Transverse colon (tissue), 4 donors: ENCODE measurements at regions not wholly inside any gene's neighbourhood (a gene's known extent, or its start where the extent isn't known, plus 50 kb on each side); places are given as distances from the start of the nearest gene placed in this dataset.

Source experiments
- DNase-seq: peaks from one replicate; pipeline ENCODE4 v3.0.0-alpha.2; 2019
- H3K27ac ChIP-seq, 4 donors: fragments of 200-600 bp; sonication (generic); 2 replicates each; pipeline ENCODE4 v1.5.1; 2016 to 2018; ENCODE audit warnings: inconsistent platforms in 4 of 4
- H3K27me3 ChIP-seq: fragments of 200-600 bp; sonication (generic); 2 replicates; pipeline ENCODE4 v1.5.1; 2017; ENCODE audit warnings: inconsistent platforms
- H3K36me3 ChIP-seq, 4 donors: fragments of 200-600 bp; sonication (generic); 2 replicates each; pipeline ENCODE4 v1.5.1; 2017 to 2019; ENCODE audit warnings: inconsistent platforms in 4 of 4
- H3K4me1 ChIP-seq, 4 donors: fragments of 200-600 bp; sonication (generic); 2 replicates each; pipeline ENCODE4 v1.5.1; 2017 to 2020; ENCODE audit warnings: inconsistent platforms in 4 of 4
- H3K4me3 ChIP-seq, 4 donors: fragments of 200-600 bp; sonication (generic); 1 replicate in 1 of 4; 2 replicates in 3 of 4; pipeline versions ENCODE4 v1.5.1 to v1.6.1; 2017 to 2019; ENCODE audit warnings: inconsistent platforms in 4 of 4
- H3K9me3 ChIP-seq, 2 donors: fragments of 200-600 bp; sonication (generic); 2 replicates each; pipeline ENCODE4 v1.5.1; 2017 to 2019; ENCODE audit warnings: inconsistent platforms in 2 of 2
- EP300 ChIP-seq: sonication (generic); formaldehyde crosslinking; IDR thresholded peaks from one replicate; pipeline ENCODE4 v1.6.1; 2017; ENCODE audit warnings: antibody characterized with exemption, low read depth
- POLR2A ChIP-seq: fragments of 450-650 bp; IDR thresholded peaks from one replicate; pipeline ENCODE4 v1.6.1; 2016; ENCODE audit warnings: antibody characterized with exemption, mild to moderate bottlenecking, moderate library complexity
- POLR2AphosphoS5 ChIP-seq, 3 donors: sonication (generic); formaldehyde crosslinking; IDR thresholded peaks; one replicate each; pipeline ENCODE4 v1.6.1; 2016; ENCODE audit warnings: antibody characterized with exemption in 3 of 3
- WGBS, 2 donors: methylation state at CpG; one replicate each; pipeline ENCODE4 v1.1.5; 2018; ENCODE audit warnings: low coverage in 1 of 2; 5-methylcytosine and 5-hydroxymethylcytosine counted together
- in situ Hi-C, 4 donors: fragments of 200-750 bp; cut with MboI; loops; one replicate each; pipeline versions ENCODE4 v1.15.0 to v1.15.1; 2017; ENCODE audit warnings: low sequenced_read_pairs in 3 of 4, low pct_ligation_motif_present in 1 of 4, low pct_unique_long_range_greater_than_20kb in 1 of 4
- intact Hi-C: fragments of 100-400 bp; cut with DNase I; formaldehyde crosslinking; loops from one replicate; pipeline ENCODE4 v1.15.1; 2023; ENCODE audit warnings: low total_unique reads
- TF ChIP-seq, protein P1 (sequence below), 5 experiments: fragments of 200-600 bp in 3 of 5; fragments of 450-650 bp in 2 of 5; sonication (generic) in 3 of 5; IDR thresholded peaks; 1 replicate in 2 of 5; 2 replicates in 3 of 5; pipeline ENCODE4 v1.5.1; 2016 to 2017; ENCODE audit warnings: antibody characterized with exemption in 5 of 5, inconsistent platforms in 3 of 5, mild to moderate bottlenecking in 2 of 5, moderate library complexity in 1 of 5

DNA sequence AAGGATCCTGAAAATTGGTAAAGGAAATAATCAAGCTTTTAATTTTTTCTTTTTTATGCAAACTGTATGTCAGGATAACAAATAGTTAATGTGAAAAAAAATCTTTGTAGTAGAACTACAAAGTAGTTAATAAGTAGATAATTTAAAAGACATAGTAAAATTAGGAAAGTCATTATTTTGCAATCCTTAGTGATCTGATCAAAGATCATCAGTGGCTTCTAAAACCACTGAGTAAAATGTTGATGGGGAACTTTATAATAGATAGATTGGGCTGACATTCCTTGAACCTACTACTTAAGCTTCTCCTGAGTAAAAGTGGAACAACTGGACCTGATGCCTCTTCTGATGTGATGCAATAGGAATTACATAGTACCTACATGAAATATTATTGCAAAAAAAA, 119.0 kb upstream of the TMTC2 start:
- TF ChIP-seq, protein P1, sequence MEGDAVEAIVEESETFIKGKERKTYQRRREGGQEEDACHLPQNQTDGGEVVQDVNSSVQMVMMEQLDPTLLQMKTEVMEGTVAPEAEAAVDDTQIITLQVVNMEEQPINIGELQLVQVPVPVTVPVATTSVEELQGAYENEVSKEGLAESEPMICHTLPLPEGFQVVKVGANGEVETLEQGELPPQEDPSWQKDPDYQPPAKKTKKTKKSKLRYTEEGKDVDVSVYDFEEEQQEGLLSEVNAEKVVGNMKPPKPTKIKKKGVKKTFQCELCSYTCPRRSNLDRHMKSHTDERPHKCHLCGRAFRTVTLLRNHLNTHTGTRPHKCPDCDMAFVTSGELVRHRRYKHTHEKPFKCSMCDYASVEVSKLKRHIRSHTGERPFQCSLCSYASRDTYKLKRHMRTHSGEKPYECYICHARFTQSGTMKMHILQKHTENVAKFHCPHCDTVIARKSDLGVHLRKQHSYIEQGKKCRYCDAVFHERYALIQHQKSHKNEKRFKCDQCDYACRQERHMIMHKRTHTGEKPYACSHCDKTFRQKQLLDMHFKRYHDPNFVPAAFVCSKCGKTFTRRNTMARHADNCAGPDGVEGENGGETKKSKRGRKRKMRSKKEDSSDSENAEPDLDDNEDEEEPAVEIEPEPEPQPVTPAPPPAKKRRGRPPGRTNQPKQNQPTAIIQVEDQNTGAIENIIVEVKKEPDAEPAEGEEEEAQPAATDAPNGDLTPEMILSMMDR (IDR thresholded peaks at IDR 0.05): no peak
- no peak for TF ChIP-seq POLR2A
- no peak for TF ChIP-seq POLR2AphosphoS5 (IDR thresholded peaks at IDR 0.05)
- no peak for TF ChIP-seq EP300
- H3K27me3 ChIP-seq: no peaks in the 10 kb centered on the region
- DNase-seq: no peak
- no peak overlapping the region for H3K4me3 ChIP-seq
- intact Hi-C loops (no loop called here), in situ Hi-C loops (no loop called here)
- H3K4me1 ChIP-seq: no peaks in the 10 kb centered on the region
- no peak overlapping the region for H3K27ac ChIP-seq
- no peaks in the 10 kb centered on the region for H3K9me3 ChIP-seq
- no peaks in the 10 kb centered on the region for H3K36me3 ChIP-seq

DNA sequence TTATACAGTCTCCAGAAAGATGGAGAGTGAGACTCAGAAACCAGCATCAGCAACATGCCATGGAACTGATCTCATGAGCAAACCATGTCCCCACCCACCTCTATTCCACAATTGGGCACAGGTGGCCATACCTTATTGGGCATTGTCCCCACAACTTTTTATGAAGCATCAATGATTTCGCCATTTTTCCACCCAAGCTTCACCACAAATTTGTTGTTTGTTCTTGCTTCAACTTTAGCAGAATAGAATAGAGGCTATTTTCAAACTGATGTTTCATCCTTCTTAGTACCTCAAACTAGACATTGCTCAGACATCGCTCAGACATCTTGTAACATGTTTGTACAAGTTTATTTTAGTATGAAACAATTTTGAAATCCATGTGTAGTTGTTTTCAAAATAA, 112.5 kb upstream of the TMTC2 start:
- 63 to 65% methylated on average over 2 of the region's 2 CpGs for WGBS, 2 donors
- Histone ChIP-seq H3K27me3 (no peaks in the 10 kb centered on the region), H3K27ac (no peak overlapping the region), H3K4me3 (no peak overlapping the region), H3K9me3 (no peaks in the 10 kb centered on the region), H3K4me1 (no peaks in the 10 kb centered on the region), H3K36me3 (no peaks in the 10 kb centered on the region)
- intact Hi-C loops: loop anchor here (5.0 kb wide), 1 partner anchor 1488 kb away; no protein-coding TSS in a partner anchor
- in situ Hi-C loops: no loop called here
- TF ChIP-seq POLR2A (no peak), POLR2AphosphoS5 (IDR thresholded peaks at IDR 0.05) (no peak), EP300 (no peak)
- TF ChIP-seq, protein P1 (IDR thresholded peaks at IDR 0.05): no peak
- no peak for DNase-seq

DNA sequence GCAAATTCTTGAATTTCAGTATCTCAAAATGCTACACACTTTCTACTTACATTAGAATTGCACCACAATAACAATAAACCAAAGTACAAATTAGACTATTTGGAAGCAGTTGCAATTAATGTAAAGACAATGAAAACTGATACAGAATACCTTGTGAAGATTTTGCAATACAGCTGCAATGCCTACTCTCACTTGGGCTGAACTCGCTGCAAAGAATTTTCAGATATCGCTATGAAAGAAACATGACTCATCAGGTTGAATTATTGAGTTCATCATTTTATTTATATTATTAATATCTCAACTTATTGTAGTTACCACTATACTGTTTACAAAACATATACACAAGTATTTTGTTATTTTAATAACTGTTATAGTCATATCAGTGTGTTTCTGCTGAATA, 108.0 kb upstream of the TMTC2 start:
- no peaks in the 10 kb centered on the region for H3K27me3 ChIP-seq
- no peaks in the 10 kb centered on the region for H3K9me3 ChIP-seq
- no peak overlapping the region for H3K4me3 ChIP-seq
- TF ChIP-seq EP300 (no peak), POLR2AphosphoS5 (IDR thresholded peaks at IDR 0.05) (no peak), POLR2A (no peak)
- TF ChIP-seq, protein P1 (IDR thresholded peaks at IDR 0.05): no peak
- in situ Hi-C loops (no loop called here), intact Hi-C loops (no loop called here)
- no peak for DNase-seq
- H3K36me3 ChIP-seq: no peaks in the 10 kb centered on the region
- no peaks in the 10 kb centered on the region for H3K4me1 ChIP-seq
- WGBS, 2 donors: 95 to 98% methylated on average over 2 of the region's 2 CpGs
- H3K27ac ChIP-seq: no peak overlapping the region

DNA sequence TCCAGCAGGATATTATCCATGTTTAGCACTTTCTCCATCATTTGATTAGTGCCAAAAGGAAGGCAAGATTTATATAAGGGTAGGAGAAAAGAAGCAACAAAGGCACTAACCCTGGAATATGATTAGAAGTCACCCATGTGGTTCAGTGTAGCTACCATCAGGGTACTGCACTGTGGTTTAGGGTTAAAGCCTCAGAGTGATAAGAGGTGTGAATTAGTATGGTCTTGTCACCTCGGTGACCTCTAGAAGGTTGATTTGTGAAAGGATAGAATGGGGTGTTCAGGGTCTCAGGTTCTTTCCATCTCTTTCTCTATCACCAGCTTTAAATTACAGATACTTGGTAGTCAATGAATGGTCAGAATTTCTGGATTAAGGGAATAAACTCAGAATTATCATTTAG, 103.0 kb upstream of the TMTC2 start:
- WGBS, 2 donors: 50 to 69% methylated on average over 1 of the region's 1 CpG
- Histone ChIP-seq H3K4me3 (no peak overlapping the region), H3K27ac (no peak overlapping the region), H3K9me3 (no peaks in the 10 kb centered on the region), H3K36me3 (no peaks in the 10 kb centered on the region), H3K27me3 (no peaks in the 10 kb centered on the region), H3K4me1 (no peaks in the 10 kb centered on the region)
- DNase-seq: no peak
- in situ Hi-C loops: no loop called here
- TF ChIP-seq EP300: no peak
- TF ChIP-seq POLR2AphosphoS5 (IDR thresholded peaks at IDR 0.05): no peak
- TF ChIP-seq, protein P1 (IDR thresholded peaks at IDR 0.05): no peak
- intact Hi-C loops: no loop called here
